ENCODE measurements at regions not wholly inside any gene's neighbourhood (a gene's known extent, or its start where the extent isn't known, plus 50 kb on each side); places are given as distances from the start of the nearest gene placed in this dataset.

GRCh38 chr6:22896696-22897095 is 327.3 kb downstream of the HDGFL1 start:
- Histone ChIP-seq H3K4me3 (no peak overlapping the region), H3K27me3 (replicated peaks in 1 of 7) (no peaks in the 10 kb centered on the region), H3K27ac (no peak overlapping the region), H3K9me3 (no peaks in the 10 kb centered on the region), H3K4me1 (no peaks in the 10 kb centered on the region), H3K36me3 (no peaks in the 10 kb centered on the region)
- no peak for DNase-seq
- TF ChIP-seq CTCF (IDR thresholded peaks at IDR 0.05 in 8 of 11, conservative IDR thresholded peaks at IDR 0.05 in 3 of 11) = no peak
- TF ChIP-seq POLR2A (IDR thresholded peaks at IDR 0.05) = no peak
- no peak for TF ChIP-seq POLR2AphosphoS5 (IDR thresholded peaks at IDR 0.05)
- WGBS, 5 donors = 56 to 82% (median 64%) methylated on average over 3 of the region's 3 CpGs
- intact Hi-C loops (cut with DNase I; ENCODE audit: low total_unique reads) = no loop called here

- H3K4me3 ChIP-seq = no peak overlapping the region
- DNase-seq = no peak
- H3K27ac ChIP-seq = no peak overlapping the region
- intact Hi-C loops (cut with DNase I; ENCODE audit: low total_unique reads) = no loop called here
- no peaks in the 10 kb centered on the region for H3K27me3 ChIP-seq (replicated peaks in 1 of 7)
- no peaks in the 10 kb centered on the region for H3K36me3 ChIP-seq
- WGBS, 5 donors = 91 to 98% (median 95%) methylated on average over 1 of the region's 1 CpG
- H3K4me1 ChIP-seq = no peaks in the 10 kb centered on the region
- no peaks in the 10 kb centered on the region for H3K9me3 ChIP-seq
- TF ChIP-seq POLR2AphosphoS5 (IDR thresholded peaks at IDR 0.05) = no peak
- no peak for TF ChIP-seq CTCF (IDR thresholded peaks at IDR 0.05 in 8 of 11, conservative IDR thresholded peaks at IDR 0.05 in 3 of 11)
- TF ChIP-seq POLR2A (IDR thresholded peaks at IDR 0.05) = no peak
These were observed 330.1 kb downstream of the HDGFL1 start for GRCh38 chr6:22899426-22899825.

GRCh38 chr6:22903826-22904225 is 334.5 kb downstream of the HDGFL1 start:
- Histone ChIP-seq H3K4me3 (no peak overlapping the region), H3K27me3 (replicated peaks in 1 of 7) (no peaks in the 10 kb centered on the region), H3K27ac (no peak overlapping the region), H3K36me3 (no peaks in the 10 kb centered on the region), H3K9me3 (no peaks in the 10 kb centered on the region), H3K4me1 (no peaks in the 10 kb centered on the region)
- DNase-seq = no peak
- 78 to 91% (median 86%) methylated on average over 3 of the region's 3 CpGs for WGBS, 5 donors
- TF ChIP-seq CTCF (IDR thresholded peaks at IDR 0.05 in 8 of 11, conservative IDR thresholded peaks at IDR 0.05 in 3 of 11) = no peak
- no peak for TF ChIP-seq POLR2AphosphoS5 (IDR thresholded peaks at IDR 0.05)
- TF ChIP-seq POLR2A (IDR thresholded peaks at IDR 0.05) = no peak
- intact Hi-C loops (cut with DNase I; ENCODE audit: low total_unique reads) = no loop called here

- intact Hi-C loops (cut with DNase I; ENCODE audit: low total_unique reads) = no loop called here
- Histone ChIP-seq H3K9me3 (no peaks in the 10 kb centered on the region), H3K4me3 (no peak overlapping the region), H3K27me3 (replicated peaks in 1 of 7) (no peaks in the 10 kb centered on the region), H3K27ac (no peak overlapping the region), H3K36me3 (no peaks in the 10 kb centered on the region), H3K4me1 (no peaks in the 10 kb centered on the region)
- WGBS, 5 donors = 52 to 74% (median 61%) methylated on average over 5 of the region's 5 CpGs
- no peak for DNase-seq
- TF ChIP-seq POLR2AphosphoS5 (IDR thresholded peaks at IDR 0.05) (no peak), CTCF (IDR thresholded peaks at IDR 0.05 in 8 of 11, conservative IDR thresholded peaks at IDR 0.05 in 3 of 11) (no peak), POLR2A (IDR thresholded peaks at IDR 0.05) (no peak)
These were observed 335.1 kb downstream of the HDGFL1 start for GRCh38 chr6:22904431-22904830.
